ENCODE measurements at regions not wholly inside any gene's neighbourhood (a gene's known extent, or its start where the extent isn't known, plus 50 kb on each side); places are given as distances from the start of the nearest gene placed in this dataset.
"Not testable (repeated sequence)": the region's sequence is repeated elsewhere in the genome, so short reads cannot be mapped to it uniquely, and the experiment has no call there.

GRCh38 chr15:38745126-38745525 lies 180.5 kb upstream of the RASGRP1 start:
- no peak for ATAC-seq

- no peak for ATAC-seq
Measured at GRCh38 chr15:38745626-38746025, 181.0 kb upstream of the RASGRP1 start.

- ATAC-seq: no peak
Measured at GRCh38 chr15:38746211-38746610, 181.6 kb upstream of the RASGRP1 start.

GRCh38 chr15:38748710-38749109 lies 184.1 kb upstream of the RASGRP1 start:
- ATAC-seq: no peak

GRCh38 chr15:38750786-38751185 lies 186.2 kb upstream of the RASGRP1 start:
- ATAC-seq: no peak

- ATAC-seq: no peak
Measured at GRCh38 chr15:38755718-38756117, 191.1 kb upstream of the RASGRP1 start.

- ATAC-seq: no peak
Measured at GRCh38 chr15:38756441-38756840, 191.8 kb upstream of the RASGRP1 start.

- ATAC-seq: no peak
Measured at GRCh38 chr15:38758043-38758442, 193.4 kb upstream of the RASGRP1 start.

- ATAC-seq: no peak
Measured at GRCh38 chr15:38761681-38762080, 197.1 kb upstream of the RASGRP1 start.

GRCh38 chr15:38768970-38769369 lies 204.4 kb upstream of the RASGRP1 start:
- ATAC-seq: no peak

- no peak for ATAC-seq
Measured at GRCh38 chr15:38769492-38769891, 204.9 kb upstream of the RASGRP1 start.

GRCh38 chr15:38774076-38774475 lies 209.5 kb upstream of the RASGRP1 start:
- not testable (repeated sequence) for ATAC-seq

GRCh38 chr15:38781196-38781595 lies 216.6 kb upstream of the RASGRP1 start:
- ATAC-seq: no peak

- no peak for ATAC-seq
Measured at GRCh38 chr15:38782156-38782555, 217.5 kb upstream of the RASGRP1 start.

- ATAC-seq: no peak
Measured at GRCh38 chr15:38788918-38789317, 224.3 kb upstream of the RASGRP1 start.

GRCh38 chr15:38789566-38789965 lies 225.0 kb upstream of the RASGRP1 start:
- ATAC-seq: no peak

- no peak for ATAC-seq
Measured at GRCh38 chr15:38793206-38793810, 228.7 kb upstream of the RASGRP1 start.

GRCh38 chr15:38795471-38796245 lies 231.0 kb upstream of the RASGRP1 start:
- ATAC-seq: no peak

GRCh38 chr15:38796589-38796988 lies 232.0 kb upstream of the RASGRP1 start:
- ATAC-seq: no peak

GRCh38 chr15:38797506-38797905 lies 232.9 kb upstream of the RASGRP1 start:
- ATAC-seq: not testable (repeated sequence)

- not testable (repeated sequence) for ATAC-seq
Measured at GRCh38 chr15:38799202-38799601, 234.6 kb upstream of the RASGRP1 start.

GRCh38 chr15:38809621-38810020 lies 245.0 kb upstream of the RASGRP1 start:
- no peak for ATAC-seq

GRCh38 chr15:38810686-38811085 lies 246.1 kb upstream of the RASGRP1 start:
- ATAC-seq: no peak

GRCh38 chr15:38814254-38814653 lies 249.6 kb upstream of the RASGRP1 start:
- not testable (repeated sequence) for ATAC-seq

- no peak for ATAC-seq
Measured at GRCh38 chr15:38814891-38815290, 250.3 kb upstream of the RASGRP1 start.

Measured in activated CD4-positive, CD25-positive, alpha-beta regulatory T cell treated with anti-CD3 and anti-CD28 coated beads, Interleukin-2, amount 50 U/mL, for 24 hours (primary cell).